ELR (cell line): ENCODE measurements at regions not wholly inside any gene's neighbourhood (a gene's known extent, or its start where the extent isn't known, plus 50 kb on each side); places are given as distances from the start of the nearest gene placed in this dataset.
A peak's percentile ranks its signal among the peaks of the same experiment; 100 is the strongest.

Experiments used
- DNase-seq: peaks from one replicate; pipeline ENCODE4 v3.0.0-alpha.2; 2015; ENCODE audit warnings: low read depth

DNA sequence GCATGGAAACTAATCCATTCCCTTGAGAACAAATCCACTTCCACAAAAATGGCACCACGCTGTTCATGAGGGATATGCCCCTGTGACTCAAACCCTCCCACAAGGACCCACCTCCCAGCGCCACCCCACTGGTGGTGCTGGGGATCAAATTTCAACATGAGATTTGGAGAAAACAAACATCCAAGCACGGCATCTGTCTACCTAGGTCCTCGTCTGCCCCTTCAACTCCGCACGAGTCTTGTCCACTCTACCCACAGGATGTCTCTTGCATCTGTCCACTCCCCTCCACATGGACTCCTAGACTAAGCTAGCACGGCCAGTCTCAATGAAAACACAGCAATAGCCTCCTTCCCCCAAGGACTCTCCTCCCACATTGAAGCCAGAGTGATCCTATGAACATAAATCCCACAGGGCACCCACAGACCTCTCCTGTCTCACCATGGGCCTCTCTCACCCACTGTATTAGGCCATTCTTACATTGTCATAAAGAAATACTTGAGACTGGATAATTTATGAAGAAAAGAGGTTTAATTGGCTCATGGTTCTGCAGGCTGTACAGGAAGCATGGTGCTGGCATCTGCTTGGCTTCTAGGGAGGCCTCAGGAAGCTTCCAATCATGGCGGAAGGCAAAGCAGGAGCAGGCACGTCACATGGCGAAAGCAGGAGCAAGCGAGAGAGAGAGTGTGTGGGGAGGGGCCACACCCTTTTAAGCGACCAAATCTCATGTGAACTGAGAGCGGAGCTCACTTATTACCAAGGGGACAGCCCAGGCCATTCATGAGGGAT lies 101.4 kb downstream of the TOMM20 start:
- no peak for DNase-seq

GRCh38 chr1:235025422-235025984 lies 103.1 kb downstream of the TOMM20 start:
- DNase-seq, result no peak

GRCh38 chr1:235024711-235025421 lies 103.8 kb downstream of the TOMM20 start:
- no peak for DNase-seq

DNA sequence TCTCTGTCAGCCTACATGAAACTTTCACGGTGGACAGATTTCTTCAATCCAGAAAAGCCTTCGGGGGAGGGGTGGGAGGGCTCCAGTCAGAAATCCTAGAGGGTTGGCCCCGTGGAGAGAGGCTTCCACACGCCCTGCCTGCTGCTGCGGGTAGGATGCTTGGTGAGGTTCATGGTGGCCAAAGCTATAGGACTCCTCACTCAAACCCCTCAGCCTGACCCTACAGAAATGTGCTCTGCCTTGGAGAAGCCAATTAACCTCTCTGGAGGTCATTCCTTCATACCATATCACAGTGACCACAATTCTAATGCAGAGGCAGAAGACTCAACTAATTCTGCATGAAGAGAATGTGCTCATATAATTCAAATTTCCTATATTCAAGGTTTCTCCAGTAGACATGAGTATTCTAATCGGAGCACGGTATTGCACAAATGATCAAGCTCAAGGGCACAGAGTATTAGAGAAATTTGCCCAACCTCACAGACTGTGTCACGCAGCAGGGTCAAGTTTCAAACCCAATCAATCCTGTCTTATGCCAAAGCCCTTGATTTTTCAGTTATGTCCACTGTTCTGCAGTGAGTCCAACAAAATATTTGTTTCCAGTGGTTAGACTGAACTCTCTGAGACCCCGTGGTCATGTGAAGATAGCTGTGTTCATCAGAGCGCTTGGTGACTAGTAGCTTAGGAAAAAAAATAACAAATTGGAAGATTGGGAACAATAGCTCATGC lies 104.8 kb downstream of the TOMM20 start:
- no peak for DNase-seq

DNA sequence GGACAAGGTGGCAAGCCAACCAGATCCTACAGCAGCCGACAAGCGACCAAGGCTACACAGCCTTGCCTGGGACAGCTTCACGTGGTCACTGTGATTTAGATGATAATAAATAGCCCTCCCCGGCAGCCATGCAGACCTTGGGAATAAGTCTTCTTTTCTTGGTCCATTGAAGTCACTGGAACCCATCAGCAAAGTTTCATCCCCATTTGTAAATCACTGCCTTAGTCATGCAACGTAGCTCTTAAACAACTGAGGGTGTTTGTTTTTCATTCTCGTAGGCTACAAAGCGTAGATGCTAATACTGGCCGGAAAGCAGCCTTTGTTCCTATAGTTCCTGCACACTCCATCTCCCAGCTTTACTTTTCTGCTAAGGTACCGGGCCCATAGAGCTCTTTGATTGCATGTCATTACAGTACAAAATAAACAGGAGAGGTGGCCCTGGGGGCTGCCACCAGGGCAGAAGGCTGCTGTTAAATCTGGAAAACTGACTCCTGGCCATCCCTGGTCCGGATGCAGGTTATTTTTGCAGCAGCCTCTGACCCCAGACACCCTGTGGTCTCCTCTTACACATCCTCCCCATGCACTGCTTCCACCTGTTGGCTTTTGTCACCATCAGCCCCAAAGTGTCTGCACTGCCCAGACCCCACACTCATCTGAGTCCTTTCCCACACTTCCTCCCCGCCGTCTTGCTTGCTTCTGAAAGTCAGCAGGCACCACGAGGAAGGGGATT lies 105.5 kb downstream of the TOMM20 start:
- DNase-seq, result no peak

DNA sequence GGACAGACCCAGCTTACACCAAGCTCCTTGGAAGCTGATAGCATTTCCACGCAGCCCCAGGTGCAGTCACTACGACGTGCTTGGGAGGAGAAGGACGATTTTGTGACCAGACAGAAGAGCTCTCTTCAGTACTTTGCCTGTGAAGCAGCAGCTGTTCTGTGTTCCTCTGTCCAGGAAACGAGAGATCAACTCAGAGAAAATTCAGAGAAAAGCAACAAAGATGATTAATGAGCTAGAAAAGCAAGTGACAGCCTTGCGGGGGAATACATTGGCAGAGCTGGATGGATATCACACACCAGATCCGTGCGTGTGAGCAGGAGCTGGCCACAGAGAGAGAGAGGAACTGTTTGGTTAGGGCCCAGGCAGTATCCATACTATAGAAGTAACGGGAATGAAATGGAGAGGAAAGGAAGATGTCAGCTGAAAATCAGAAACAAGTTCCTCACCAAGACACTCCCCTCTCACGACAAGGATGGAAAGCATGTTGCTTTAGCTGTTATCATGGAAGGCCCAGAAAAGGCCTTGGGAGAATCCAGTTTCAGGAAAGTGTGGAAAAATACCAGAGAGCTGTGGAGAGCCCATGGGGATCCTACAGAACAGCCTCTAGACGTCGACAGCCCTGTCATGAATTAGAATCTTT lies 106.2 kb downstream of the TOMM20 start:
- DNase-seq, result no peak

GRCh38 chr1:235021815-235022214 lies 106.8 kb downstream of the TOMM20 start:
- DNase-seq, result no peak

DNA sequence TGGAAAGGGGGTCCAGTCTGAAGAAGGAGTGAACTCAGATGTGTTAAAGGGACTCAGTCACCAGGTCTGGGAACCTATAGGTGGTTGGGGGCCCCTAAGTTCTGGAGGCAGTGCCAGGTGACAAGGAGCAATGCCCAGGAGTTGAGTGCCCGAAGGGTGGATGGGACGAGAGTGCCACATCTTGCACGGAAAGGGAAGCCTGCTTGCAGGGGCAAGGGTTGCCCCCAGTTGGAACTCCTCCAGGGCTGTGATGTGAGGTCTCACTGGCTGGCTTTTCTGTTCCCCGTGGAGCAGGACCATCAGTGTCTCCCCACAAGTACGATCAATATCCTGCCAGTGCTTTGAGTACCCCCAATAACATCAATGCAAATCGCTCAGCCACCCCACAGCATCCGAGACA lies 107.3 kb downstream of the TOMM20 start:
- DNase-seq, result no peak

- no peak for DNase-seq
These were observed 108.7 kb downstream of the TOMM20 start for GRCh38 chr1:235019961-235020360.

- no peak for DNase-seq
These were observed 109.2 kb downstream of the TOMM20 start for GRCh38 chr1:235019471-235019870.

DNA sequence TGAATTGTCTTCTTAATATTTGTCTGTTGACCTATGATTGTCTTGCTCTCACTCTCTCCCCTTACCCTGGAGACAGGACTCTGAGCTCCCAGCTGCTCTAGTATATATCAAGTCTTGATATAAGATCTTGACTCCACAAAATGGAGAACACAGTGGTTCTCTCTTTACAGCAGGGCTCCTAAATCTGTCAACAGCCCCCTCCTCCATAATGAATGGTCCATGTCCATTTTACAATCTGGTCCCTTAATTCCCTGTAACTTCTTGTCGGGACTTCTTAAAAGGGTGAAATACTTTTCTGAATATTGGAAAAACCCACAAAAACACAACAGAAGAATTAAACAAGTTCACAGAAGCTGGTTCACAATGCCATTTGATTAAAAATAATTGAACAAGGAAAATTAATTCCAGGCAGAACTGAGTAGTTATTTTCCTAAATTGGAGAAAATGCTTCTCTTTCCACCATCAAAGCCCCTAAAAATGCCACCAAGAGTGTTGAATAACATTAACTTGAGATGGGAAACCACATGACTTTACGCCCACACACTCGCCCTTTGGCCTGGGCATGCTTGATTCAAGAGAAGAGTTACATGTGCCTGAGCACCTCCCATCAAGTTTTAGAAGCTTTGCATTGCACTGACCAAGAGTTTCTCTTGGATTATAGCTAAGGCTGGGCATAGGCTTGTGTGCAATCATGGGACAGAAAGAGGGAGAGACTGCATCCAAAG lies 109.8 kb downstream of the TOMM20 start:
- no peak for DNase-seq

DNA sequence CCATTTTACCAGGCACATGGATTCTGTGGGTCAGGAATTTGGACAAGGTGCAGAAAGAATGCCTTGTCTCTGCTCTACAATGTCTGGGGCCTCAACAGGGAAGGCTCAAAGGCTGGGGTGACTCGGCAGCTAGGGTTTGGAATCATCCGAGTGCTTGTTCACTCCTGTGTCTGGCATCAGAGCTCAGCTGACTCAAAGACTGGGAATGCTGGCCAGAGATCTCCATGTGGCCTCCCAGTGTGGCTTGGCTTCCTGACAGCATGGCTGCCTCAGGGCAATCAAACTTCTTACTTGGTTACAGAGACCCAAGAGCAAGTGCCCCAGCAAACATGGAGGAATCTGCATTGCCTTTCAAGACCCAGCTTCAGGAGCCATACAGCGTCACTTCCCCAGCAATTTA lies 110.5 kb downstream of the TOMM20 start:
- peak; percentile 98 for DNase-seq

- peak; percentile 45 for DNase-seq
These were observed 110.9 kb downstream of the TOMM20 start for GRCh38 chr1:235017719-235018118.

- DNase-seq, result no peak
These were observed 111.4 kb downstream of the TOMM20 start for GRCh38 chr1:235017191-235017590.

DNA sequence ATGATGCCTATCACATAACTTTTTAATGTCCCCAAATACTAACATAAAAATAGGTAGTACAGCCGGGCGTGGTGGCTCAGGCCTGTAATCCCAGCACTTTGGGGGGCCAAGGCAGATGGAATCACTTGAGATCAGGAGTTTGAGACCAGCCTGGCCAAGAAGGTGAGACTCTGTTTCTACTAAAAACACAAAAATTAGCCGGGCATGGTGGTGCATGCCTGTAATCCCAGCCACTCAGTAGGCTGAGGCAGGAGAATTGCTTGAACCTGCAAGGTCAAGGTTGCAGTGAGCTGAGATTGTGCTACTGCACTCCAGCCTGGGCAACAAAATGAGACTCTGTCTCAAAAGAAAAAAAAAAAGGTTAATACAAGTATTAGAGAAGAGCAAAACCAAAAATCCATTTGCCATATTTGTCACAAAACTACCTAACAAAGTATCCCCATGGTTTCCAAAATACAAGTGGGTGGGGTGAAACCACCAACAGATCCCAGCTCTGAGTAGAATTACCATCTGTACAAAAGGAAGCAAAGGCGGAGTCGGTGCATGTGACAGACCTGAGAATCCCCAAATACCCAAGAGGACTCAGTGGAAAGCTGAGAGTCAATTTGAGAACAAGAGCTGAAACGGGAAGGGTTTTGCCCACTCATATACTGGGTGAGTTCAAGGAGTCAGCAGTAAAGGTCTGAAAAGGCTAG lies 113.2 kb downstream of the TOMM20 start:
- DNase-seq, result no peak

- DNase-seq, result no peak
These were observed 113.9 kb downstream of the TOMM20 start for GRCh38 chr1:235014756-235015155.

DNA sequence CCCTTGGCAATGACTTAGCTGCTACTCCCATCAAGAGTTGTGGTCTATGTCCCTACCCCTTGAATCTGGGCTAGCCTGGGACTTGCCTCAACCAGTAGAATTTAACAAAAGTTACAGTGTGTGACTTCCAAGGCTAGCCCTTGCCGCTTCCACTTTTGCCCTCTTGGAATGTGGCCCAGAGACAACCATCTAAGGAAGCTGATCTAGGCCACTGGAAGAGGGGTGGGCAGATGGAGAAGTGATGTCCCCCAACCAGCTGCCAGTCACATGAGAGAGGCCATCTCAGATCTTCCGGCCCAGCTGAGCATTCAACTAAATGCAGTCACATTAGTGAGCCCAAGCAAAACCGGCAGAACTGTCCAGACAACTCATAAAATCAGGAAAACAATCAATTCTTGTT lies 115.1 kb downstream of the TOMM20 start:
- DNase-seq, result no peak

- DNase-seq, result no peak
These were observed 116.0 kb downstream of the TOMM20 start for GRCh38 chr1:235012436-235013210.
